ENCODE measurements at regions not wholly inside any gene's neighbourhood (a gene's known extent, or its start where the extent isn't known, plus 50 kb on each side); places are given as distances from the start of the nearest gene placed in this dataset.

GRCh38 chr5:104706600-104706999 lies 1144.0 kb upstream of the NUDT12 start:
- no peaks in the 10 kb centered on the region for H3K27me3 ChIP-seq (ENCODE audit: insufficient read depth)
- WGBS (ENCODE audit: low lambda C conversion rate), result 59% methylated on average over 3 of the region's 3 CpGs
- TF ChIP-seq TAF1 (IDR thresholded peaks at IDR 0.05; ENCODE audit: borderline replicate concordance, low read depth, low read length), result no peak
- no peak for TF ChIP-seq MXI1 (IDR thresholded peaks at IDR 0.05; ENCODE audit: low read depth, low read length)
- no peak for TF ChIP-seq FOXM1 (IDR thresholded peaks at IDR 0.05; ENCODE audit: low read depth)
- TF ChIP-seq, protein P1, sequence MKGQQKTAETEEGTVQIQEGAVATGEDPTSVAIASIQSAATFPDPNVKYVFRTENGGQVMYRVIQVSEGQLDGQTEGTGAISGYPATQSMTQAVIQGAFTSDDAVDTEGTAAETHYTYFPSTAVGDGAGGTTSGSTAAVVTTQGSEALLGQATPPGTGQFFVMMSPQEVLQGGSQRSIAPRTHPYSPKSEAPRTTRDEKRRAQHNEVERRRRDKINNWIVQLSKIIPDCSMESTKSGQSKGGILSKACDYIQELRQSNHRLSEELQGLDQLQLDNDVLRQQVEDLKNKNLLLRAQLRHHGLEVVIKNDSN (IDR thresholded peaks at IDR 0.05; ENCODE audit: borderline replicate concordance, low read depth), result no peak
- no peak for TF ChIP-seq GABPA (IDR thresholded peaks at IDR 0.05; ENCODE audit: low read depth)
- no peak for TF ChIP-seq RFX5 (IDR thresholded peaks at IDR 0.05; ENCODE audit: low read length)
- TF ChIP-seq YY1 (IDR thresholded peaks at IDR 0.05; ENCODE audit: low read depth), result no peak
- no peak for TF ChIP-seq RCOR1 (IDR thresholded peaks at IDR 0.05; ENCODE audit: low read length)
- TF ChIP-seq RAD21 (IDR thresholded peaks at IDR 0.05; ENCODE audit: low read length), result no peak
- no peak for TF ChIP-seq TCF12 (IDR thresholded peaks at IDR 0.05)
- H3K9ac ChIP-seq, result no peak overlapping the region
- no peaks in the 10 kb centered on the region for H3K4me1 ChIP-seq (ENCODE audit: control insufficient read depth in 1 of 2, insufficient read depth in 2 of 2, low read depth in 1 of 2, low read length in 1 of 2)
- no peak overlapping the region for H2AFZ ChIP-seq (ENCODE audit: low read depth)
- no peak overlapping the region for H3K27ac ChIP-seq (ENCODE audit: low read depth in 2 of 2, low read length in 1 of 2)
- H3K9me2 ChIP-seq, result no peaks in the 10 kb centered on the region
- no peak overlapping the region for H3K4me3 ChIP-seq (ENCODE audit: low read depth in 2 of 2, low read length in 1 of 2)
- POLR2A ChIA-PET, result no interaction called here
- H3K79me2 ChIP-seq (ENCODE audit: insufficient read depth), result no peaks in the 10 kb centered on the region
- CTCF ChIA-PET, result no interaction called here
- no peaks in the 10 kb centered on the region for H3K36me3 ChIP-seq (replicated peaks in 1 of 2; ENCODE audit: control insufficient read depth in 1 of 2, insufficient read depth in 2 of 2, low read length in 1 of 2)
- no peaks in the 10 kb centered on the region for H3F3A ChIP-seq (replicated peaks; ENCODE audit: insufficient read depth)
- H4K20me1 ChIP-seq (ENCODE audit: insufficient read depth), result no peaks in the 10 kb centered on the region
- no peaks in the 10 kb centered on the region for H3K9me3 ChIP-seq
- H3K4me2 ChIP-seq, result no peak overlapping the region
- DNase-seq, result no peak

DNA sequence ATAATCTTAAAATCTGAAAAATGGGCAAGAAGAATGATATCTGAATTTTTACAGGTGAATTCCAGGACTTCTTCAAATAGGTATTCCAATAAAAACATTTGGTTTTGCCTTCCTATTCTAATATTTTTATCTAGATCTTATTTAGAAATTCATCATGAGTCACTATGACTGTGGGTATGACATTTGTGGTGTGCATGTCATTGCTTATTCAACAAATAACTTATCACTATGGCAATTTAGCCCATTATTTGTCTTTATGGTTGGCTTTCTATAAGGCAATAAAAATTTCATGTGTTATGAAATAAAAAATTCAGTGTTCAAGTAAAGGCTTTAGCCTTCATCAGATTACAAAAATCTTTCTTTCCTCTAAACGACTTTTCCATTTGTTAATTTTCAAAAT lies 1139.6 kb upstream of the NUDT12 start:
- no peaks in the 10 kb centered on the region for H3K9me2 ChIP-seq
- H3K79me2 ChIP-seq (ENCODE audit: insufficient read depth), result no peaks in the 10 kb centered on the region

More for the DNA sequence above, 1139.6 kb upstream of the NUDT12 start:
- ChIA-PET CTCF (no interaction called here), POLR2A (no interaction called here)
- no peaks in the 10 kb centered on the region for H3F3A ChIP-seq (replicated peaks; ENCODE audit: insufficient read depth)
- no peak for DNase-seq
- H3K27me3 ChIP-seq (ENCODE audit: insufficient read depth), result no peaks in the 10 kb centered on the region
- WGBS (ENCODE audit: low lambda C conversion rate), result 50% methylated on average over 1 of the region's 1 CpG
- no peaks in the 10 kb centered on the region for H3K4me1 ChIP-seq (ENCODE audit: control insufficient read depth in 1 of 2, insufficient read depth in 2 of 2, low read depth in 1 of 2, low read length in 1 of 2)
- H3K36me3 ChIP-seq (replicated peaks in 1 of 2; ENCODE audit: control insufficient read depth in 1 of 2, insufficient read depth in 2 of 2, low read length in 1 of 2), result no peaks in the 10 kb centered on the region
- no peak overlapping the region for H3K9ac ChIP-seq
- H4K20me1 ChIP-seq (ENCODE audit: insufficient read depth), result no peaks in the 10 kb centered on the region
- no peak overlapping the region for H3K4me2 ChIP-seq
- H3K9me3 ChIP-seq, result no peaks in the 10 kb centered on the region
- TF ChIP-seq, protein P2, sequence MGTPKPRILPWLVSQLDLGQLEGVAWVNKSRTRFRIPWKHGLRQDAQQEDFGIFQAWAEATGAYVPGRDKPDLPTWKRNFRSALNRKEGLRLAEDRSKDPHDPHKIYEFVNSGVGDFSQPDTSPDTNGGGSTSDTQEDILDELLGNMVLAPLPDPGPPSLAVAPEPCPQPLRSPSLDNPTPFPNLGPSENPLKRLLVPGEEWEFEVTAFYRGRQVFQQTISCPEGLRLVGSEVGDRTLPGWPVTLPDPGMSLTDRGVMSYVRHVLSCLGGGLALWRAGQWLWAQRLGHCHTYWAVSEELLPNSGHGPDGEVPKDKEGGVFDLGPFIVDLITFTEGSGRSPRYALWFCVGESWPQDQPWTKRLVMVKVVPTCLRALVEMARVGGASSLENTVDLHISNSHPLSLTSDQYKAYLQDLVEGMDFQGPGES (IDR thresholded peaks at IDR 0.05; ENCODE audit: low read depth, low read length), result no peak
- TF ChIP-seq MXI1 (IDR thresholded peaks at IDR 0.05; ENCODE audit: low read depth, low read length) (no peak), SMC3 (IDR thresholded peaks at IDR 0.05; ENCODE audit: low read depth, low read length) (no peak), EP300 (IDR thresholded peaks at IDR 0.05; ENCODE audit: borderline replicate concordance in 1 of 2, low read depth in 1 of 2, low read length in 1 of 2) (no peak), SIN3A (IDR thresholded peaks at IDR 0.05; ENCODE audit: borderline replicate concordance, low read depth, low read length) (no peak), RAD21 (IDR thresholded peaks at IDR 0.05; ENCODE audit: low read length) (no peak), ELF1 (IDR thresholded peaks at IDR 0.05) (no peak), FOXJ3 (CRISPR knock-in tag; IDR thresholded peaks at IDR 0.05) (no peak), GATA2 (CRISPR knock-in tag; IDR thresholded peaks at IDR 0.05) (no peak), POLR2AphosphoS5 (IDR thresholded peaks at IDR 0.05; ENCODE audit: low read depth, low read length) (no peak), FOXM1 (IDR thresholded peaks at IDR 0.05; ENCODE audit: low read depth) (no peak)
- TF ChIP-seq, protein P1 (IDR thresholded peaks at IDR 0.05; ENCODE audit: borderline replicate concordance, low read depth), result no peak
- H3K27ac ChIP-seq (ENCODE audit: low read depth in 2 of 2, low read length in 1 of 2), result no peak overlapping the region
- no peak overlapping the region for H2AFZ ChIP-seq (ENCODE audit: low read depth)
- no peak overlapping the region for H3K4me3 ChIP-seq (ENCODE audit: low read depth in 2 of 2, low read length in 1 of 2)
